HepG2 (cell line): ENCODE measurements at regions not wholly inside any gene's neighbourhood (a gene's known extent, or its start where the extent isn't known, plus 50 kb on each side); places are given as distances from the start of the nearest gene placed in this dataset.

Experiments used
- ATAC-seq: fragments of 200-7000 bp; cut with Tn5 transposase; 3 replicates; pipeline ENCODE4 v1.9.1; 2020; ENCODE audit warnings: mild to moderate bottlenecking, moderate library complexity
- BruUV-seq: library from RNA; stranded (reverse); fragments of 400-500 nt; replicated peaks from 2 replicates; lab custom pipeline; 2021; lab: Mats Ljungman, UMichigan
- CTCF ChIA-PET: fragments of 300-600 bp; formaldehyde crosslinking; extraction: SDS; loops from one replicate; lab custom pipeline; 2021; ENCODE audit warnings: low total read pairs, inconsistent platforms, low intra/inter-chr PET ratio; lab: Yijun Ruan, JAX
- POLR2A ChIA-PET: fragments of 350-600 bp; sonication (Branson Sonifier 250); formaldehyde crosslinking; loops from one replicate; lab custom pipeline; 2020; ENCODE audit warnings: antibody characterized with exemption, inconsistent platforms; lab: Yijun Ruan, JAX
- DNase-seq: peaks from one replicate; pipeline ENCODE4 v3.0.0-alpha.2; 2015; ENCODE audit warnings: low spot score
- FAIRE-seq: peaks from 3 replicates; lab custom pipeline; 2011; peaks lifted over from hg19 to GRCh38; lab: Jason Lieb, UNC
- H2AFZ ChIP-seq: one replicate; pipeline ENCODE4 v1.6.1; 2011; ENCODE audit warnings: low read length, inconsistent platforms
- H3K27ac ChIP-seq: fragments of 300-600 bp; 3 replicates; pipeline ENCODE4 v1.8.0; 2011; ENCODE audit warnings: mixed run types, mild to moderate bottlenecking, mixed read lengths, low read length, inconsistent platforms; ENCODE audit not compliant: insufficient read depth; ENCODE audit errors: extremely low read length
- H3K27me3 ChIP-seq, 2 experiments: fragments of 200-600 bp in 1 of 2; 2 replicates in 1 of 2; 3 replicates in 1 of 2; pipeline versions ENCODE4 v1.6.0 to v1.8.0; 2011; ENCODE audit warnings: low read length in 2 of 2, mild to moderate bottlenecking in 2 of 2, moderate library complexity in 2 of 2, inconsistent platforms in 1 of 2; ENCODE audit not compliant: insufficient read depth in 2 of 2, control insufficient read depth in 1 of 2
- H3K36me3 ChIP-seq, 2 experiments: fragments of 200-600 bp in 1 of 2; replicated peaks in 1 of 2; 2 replicates in 1 of 2; 3 replicates in 1 of 2; pipeline versions ENCODE4 v1.5.1 to v1.8.0; 2011; ENCODE audit warnings: low read length in 2 of 2, inconsistent platforms in 1 of 2; ENCODE audit not compliant: insufficient read depth in 2 of 2, control insufficient read depth in 1 of 2
- H3K4me1 ChIP-seq: 2 replicates; pipeline ENCODE4 v1.5.1; 2012; ENCODE audit warnings: low read length, inconsistent platforms; ENCODE audit not compliant: insufficient read depth
- H3K4me2 ChIP-seq: 2 replicates; pipeline ENCODE4 v1.6.0; 2011; ENCODE audit warnings: low read depth, low read length, inconsistent platforms
- H3K4me3 ChIP-seq, 3 experiments: fragments of 200-600 bp in 1 of 3; sonication (generic), shearing (Covaris generic) in 1 of 3; replicated peaks in 1 of 3; 2 replicates each; pipeline ENCODE4 v1.5.1; 2011 to 2016; ENCODE audit warnings: low read length in 3 of 3, inconsistent platforms in 2 of 3, low read depth in 2 of 3, mild to moderate bottlenecking in 2 of 3, control low read depth in 1 of 3, mixed read lengths in 1 of 3; ENCODE audit not compliant: insufficient read depth in 1 of 3
- H3K79me2 ChIP-seq: one replicate; pipeline ENCODE4 v1.6.1; 2011; ENCODE audit warnings: low read length, inconsistent platforms; ENCODE audit not compliant: insufficient read depth
- H3K9ac ChIP-seq: 2 replicates; pipeline ENCODE4 v1.6.0; 2011; ENCODE audit warnings: mild to moderate bottlenecking, low read depth, low read length, inconsistent platforms; ENCODE audit not compliant: insufficient read depth
- H3K9me3 ChIP-seq: 2 replicates; pipeline ENCODE4 v1.5.1; 2012; ENCODE audit warnings: mild to moderate bottlenecking, low read length
- H4K20me1 ChIP-seq: 2 replicates; pipeline ENCODE4 v1.6.0; 2011; ENCODE audit warnings: inconsistent platforms, mild to moderate bottlenecking, low read length, moderate library complexity; ENCODE audit not compliant: insufficient read depth
- ARNT2 ChIP-seq: sonication (generic); formaldehyde crosslinking; IDR thresholded peaks from 2 replicates; pipeline ENCODE4 v1.8.0; 2022; ENCODE audit warnings: mild to moderate bottlenecking, low read depth, missing genetic modification reagents, moderate library complexity
- KDM5B ChIP-seq: sonication (generic); formaldehyde crosslinking; IDR thresholded peaks from 2 replicates; pipeline ENCODE4 v1.4.0; 2020; ENCODE audit warnings: missing genetic modification reagents, mild to moderate bottlenecking, borderline replicate concordance
- MAFK ChIP-seq, 2 experiments: IDR thresholded peaks in 1 of 2; conservative IDR thresholded peaks in 1 of 2; 2 replicates each; pipeline ENCODE4 v1.6.1; 2011; ENCODE audit warnings: improper control_type of control experiment in 2 of 2, low read length in 2 of 2
- TOPORS ChIP-seq: sonication (generic); formaldehyde crosslinking; IDR thresholded peaks from 2 replicates; pipeline ENCODE4 v1.8.0; 2023; ENCODE audit warnings: mild to moderate bottlenecking, missing genetic modification reagents
- ZBTB42 ChIP-seq: sonication (generic); formaldehyde crosslinking; IDR thresholded peaks from 2 replicates; pipeline ENCODE4 v1.5.0; 2020; ENCODE audit warnings: mild to moderate bottlenecking, missing genetic modification reagents
- ZNF101 ChIP-seq: sonication (generic); formaldehyde crosslinking; IDR thresholded peaks from 2 replicates; pipeline ENCODE4 v1.4.0; 2020; ENCODE audit warnings: mild to moderate bottlenecking, low read depth, missing genetic modification reagents, borderline replicate concordance
- ZNF569 ChIP-seq: sonication (generic); formaldehyde crosslinking; IDR thresholded peaks from 2 replicates; pipeline ENCODE4 v1.5.0; 2020; ENCODE audit warnings: mild to moderate bottlenecking, missing genetic modification reagents, moderate library complexity, borderline replicate concordance
- ZNF777 ChIP-seq: sonication (generic); formaldehyde crosslinking; IDR thresholded peaks from 2 replicates; pipeline ENCODE4 v1.4.0; 2020; ENCODE audit warnings: missing genetic modification reagents
- WGBS: methylation state at CpG from one replicate; pipeline ENCODE4 v1.1.6; 2017; ENCODE audit warnings: low lambda C conversion rate; 5-methylcytosine and 5-hydroxymethylcytosine counted together
- in situ Hi-C: cut with HindIII; loops from 2 replicates; pipeline ENCODE4 v1.10.0; 2017; ENCODE audit warnings: low pct_unique_long_range_greater_than_20kb; ENCODE audit not compliant: extremely low pct_ligation_motif_present
- intact Hi-C: fragments of 100-400 bp; cut with micrococcal nuclease; formaldehyde crosslinking; loops from one replicate; pipeline ENCODE4 v1.10.0; 2022; ENCODE audit not compliant: unreplicated experiment
- TF ChIP-seq, protein P1 (sequence below): sonication (generic); formaldehyde crosslinking; conservative IDR thresholded peaks from 2 replicates; pipeline ENCODE4 v1.5.0; 2020; ENCODE audit warnings: missing genetic modification reagents
- TF ChIP-seq, protein P2 (sequence below): IDR thresholded peaks from 2 replicates; pipeline ENCODE4 v1.6.1; 2016; ENCODE audit warnings: missing biosample characterization, missing genetic modification reagents, low read depth

DNA sequence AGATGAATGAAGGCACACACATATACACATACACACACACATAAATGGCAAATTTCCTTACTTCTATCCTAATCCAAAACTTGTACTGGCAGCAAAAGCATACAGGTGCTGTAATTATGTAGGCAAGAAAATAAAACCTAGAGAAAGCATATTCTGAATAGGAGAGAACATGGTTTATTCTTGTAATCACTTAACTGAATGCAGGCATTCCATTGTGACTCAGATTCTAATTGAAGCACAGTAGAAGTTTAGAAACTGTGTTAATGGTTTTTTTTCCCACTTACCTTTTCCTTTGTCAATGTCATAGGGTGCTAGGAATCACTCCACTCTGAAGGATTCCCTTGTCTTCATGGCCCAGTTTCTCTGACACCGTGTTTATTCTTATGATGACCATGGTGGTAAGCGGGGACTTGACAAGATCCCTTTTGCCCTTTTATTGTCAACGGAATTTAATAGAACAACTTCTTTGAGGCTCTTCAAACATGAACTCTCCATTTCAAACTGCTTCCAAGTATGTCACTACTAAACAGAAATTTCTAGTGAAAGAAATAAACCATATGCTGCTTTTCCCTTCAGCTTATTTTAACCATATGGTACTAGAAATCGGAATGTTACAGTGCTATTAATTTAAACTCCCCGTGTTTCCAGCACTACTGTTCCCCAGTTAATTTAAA lies 164.2 kb downstream of the OGFRL1 start:
- in situ Hi-C loops: no loop called here
- DNase-seq (no peak), FAIRE-seq (no peak), ATAC-seq (no peak)
- Histone ChIP-seq H3K4me2 (no peak overlapping the region), H3K9me3 (no peaks in the 10 kb centered on the region), H3K36me3 (no peaks in the 10 kb centered on the region), H2AFZ (no peak overlapping the region), H3K4me1 (no peaks in the 10 kb centered on the region), H3K79me2 (no peaks in the 10 kb centered on the region), H3K27ac (no peak overlapping the region), H3K4me3 (no peak overlapping the region), H4K20me1 (no peaks in the 10 kb centered on the region), H3K27me3 (no peaks in the 10 kb centered on the region)
- CTCF ChIA-PET: no interaction called here
- POLR2A ChIA-PET: no interaction called here
- no TSS peak for BruUV-seq
- WGBS: 6% methylated on average over 5 of the region's 5 CpGs
- intact Hi-C loops: no loop called here
- TF ChIP-seq, protein P1, sequence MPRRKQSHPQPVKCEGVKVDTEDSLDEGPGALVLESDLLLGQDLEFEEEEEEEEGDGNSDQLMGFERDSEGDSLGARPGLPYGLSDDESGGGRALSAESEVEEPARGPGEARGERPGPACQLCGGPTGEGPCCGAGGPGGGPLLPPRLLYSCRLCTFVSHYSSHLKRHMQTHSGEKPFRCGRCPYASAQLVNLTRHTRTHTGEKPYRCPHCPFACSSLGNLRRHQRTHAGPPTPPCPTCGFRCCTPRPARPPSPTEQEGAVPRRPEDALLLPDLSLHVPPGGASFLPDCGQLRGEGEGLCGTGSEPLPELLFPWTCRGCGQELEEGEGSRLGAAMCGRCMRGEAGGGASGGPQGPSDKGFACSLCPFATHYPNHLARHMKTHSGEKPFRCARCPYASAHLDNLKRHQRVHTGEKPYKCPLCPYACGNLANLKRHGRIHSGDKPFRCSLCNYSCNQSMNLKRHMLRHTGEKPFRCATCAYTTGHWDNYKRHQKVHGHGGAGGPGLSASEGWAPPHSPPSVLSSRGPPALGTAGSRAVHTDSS (CRISPR knock-in tag): no peak
- TF ChIP-seq ARNT2 (CRISPR knock-in tag): no peak
- no peak for TF ChIP-seq ZNF569 (CRISPR knock-in tag)
- TF ChIP-seq, protein P2, sequence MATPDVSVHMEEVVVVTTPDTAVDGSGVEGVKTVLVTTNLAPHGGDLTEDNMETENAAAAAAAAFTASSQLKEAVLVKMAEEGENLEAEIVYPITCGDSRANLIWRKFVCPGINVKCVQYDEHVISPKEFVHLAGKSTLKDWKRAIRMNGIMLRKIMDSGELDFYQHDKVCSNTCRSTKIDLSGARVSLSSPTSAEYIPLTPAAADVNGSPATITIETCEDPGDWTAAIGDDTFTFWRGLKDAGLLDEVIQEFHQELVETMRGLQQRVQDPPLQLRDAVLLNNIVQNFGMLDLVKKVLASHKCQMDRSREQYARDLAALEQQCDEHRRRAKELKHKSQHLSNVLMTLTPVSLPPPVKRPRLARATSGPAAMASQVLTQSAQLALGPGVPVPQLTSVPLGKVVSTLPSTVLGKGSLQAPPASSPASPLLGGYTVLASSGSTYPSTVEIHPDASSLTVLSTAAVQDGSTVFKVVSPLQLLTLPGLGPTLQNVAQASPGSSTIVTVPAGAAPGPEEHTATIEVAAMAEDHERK: no peak
- no peak for TF ChIP-seq ZNF777
- TF ChIP-seq, all 625 proteins: peak for 0
- H3K9ac ChIP-seq: no peak overlapping the region

DNA sequence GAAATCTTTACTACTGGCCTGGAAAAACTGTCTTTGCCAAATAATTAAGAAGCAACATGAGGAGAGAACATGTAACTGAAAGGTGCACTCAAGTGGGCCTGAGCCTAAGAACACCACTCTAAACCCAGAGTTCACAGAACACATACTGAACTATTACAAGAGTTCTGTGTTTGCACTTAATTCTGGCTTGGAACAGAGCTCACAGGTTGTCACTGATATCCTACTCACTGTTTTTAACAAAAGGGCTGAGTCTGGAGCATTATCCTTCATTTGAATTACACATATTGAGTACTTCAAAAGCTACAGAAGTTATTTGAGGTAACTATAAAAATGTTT lies 164.7 kb downstream of the OGFRL1 start:
- no peak for TF ChIP-seq TOPORS (CRISPR knock-in tag)
- no peak for TF ChIP-seq KDM5B (CRISPR knock-in tag)
- TF ChIP-seq ZNF101: no peak
- no peak for TF ChIP-seq ZBTB42 (CRISPR knock-in tag)
- TF ChIP-seq MAFK (conservative IDR thresholded peaks at IDR 0.05 in 1 of 2, IDR thresholded peaks at IDR 0.05 in 1 of 2; ENCODE audit: low read length in 2 of 2): no peak
- no TSS peak for BruUV-seq
- H3K4me2 ChIP-seq: no peak overlapping the region
- no peak for ATAC-seq
- H3K9me3 ChIP-seq: no peaks in the 10 kb centered on the region
- H4K20me1 ChIP-seq: no peaks in the 10 kb centered on the region
- no peaks in the 10 kb centered on the region for H3K36me3 ChIP-seq
- in situ Hi-C loops (no loop called here), intact Hi-C loops (no loop called here)
- POLR2A ChIA-PET: no interaction called here
- no peaks in the 10 kb centered on the region for H3K79me2 ChIP-seq
- CTCF ChIA-PET: no interaction called here
- no peaks in the 10 kb centered on the region for H3K27me3 ChIP-seq
- H2AFZ ChIP-seq: no peak overlapping the region
- no peak overlapping the region for H3K4me3 ChIP-seq
- no peak for FAIRE-seq
- no peak for DNase-seq
- no peak overlapping the region for H3K9ac ChIP-seq
- no peak overlapping the region for H3K27ac ChIP-seq
- H3K4me1 ChIP-seq: no peaks in the 10 kb centered on the region
